ENCODE measurements at regions not wholly inside any gene's neighbourhood (a gene's known extent, or its start where the extent isn't known, plus 50 kb on each side); places are given as distances from the start of the nearest gene placed in this dataset.

DNA sequence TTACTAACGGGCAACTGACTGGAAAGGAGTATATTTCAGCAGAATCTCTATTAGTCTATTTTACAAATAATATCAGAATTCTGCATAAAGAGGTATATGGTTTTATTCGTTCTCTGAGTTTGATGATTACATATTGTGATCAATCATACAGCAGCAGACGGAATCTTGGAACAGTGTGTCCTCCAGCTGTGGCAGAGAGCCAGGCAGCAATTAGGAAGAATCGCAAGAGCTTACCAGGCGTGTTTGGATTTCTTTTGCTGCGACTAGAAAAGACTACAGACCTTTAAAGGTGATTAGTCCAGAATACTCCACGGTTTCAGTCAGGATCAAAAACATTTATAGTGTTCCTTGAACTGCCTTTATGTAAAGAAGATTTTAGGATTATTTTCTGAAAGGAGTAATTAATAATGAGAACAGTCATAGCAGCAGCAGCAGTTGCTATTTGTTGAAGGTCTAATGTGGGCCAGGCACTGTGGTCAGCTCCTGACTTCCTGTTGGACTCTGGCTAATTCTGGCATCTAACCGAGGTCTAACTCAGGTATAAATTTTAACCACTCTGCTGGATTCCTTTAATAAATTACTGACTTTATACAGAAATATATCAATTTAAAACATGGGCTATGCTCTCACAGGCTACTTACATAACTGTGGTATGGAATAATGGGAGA, 225.3 kb upstream of the CXorf66 start:
- TF ChIP-seq, protein P1, sequence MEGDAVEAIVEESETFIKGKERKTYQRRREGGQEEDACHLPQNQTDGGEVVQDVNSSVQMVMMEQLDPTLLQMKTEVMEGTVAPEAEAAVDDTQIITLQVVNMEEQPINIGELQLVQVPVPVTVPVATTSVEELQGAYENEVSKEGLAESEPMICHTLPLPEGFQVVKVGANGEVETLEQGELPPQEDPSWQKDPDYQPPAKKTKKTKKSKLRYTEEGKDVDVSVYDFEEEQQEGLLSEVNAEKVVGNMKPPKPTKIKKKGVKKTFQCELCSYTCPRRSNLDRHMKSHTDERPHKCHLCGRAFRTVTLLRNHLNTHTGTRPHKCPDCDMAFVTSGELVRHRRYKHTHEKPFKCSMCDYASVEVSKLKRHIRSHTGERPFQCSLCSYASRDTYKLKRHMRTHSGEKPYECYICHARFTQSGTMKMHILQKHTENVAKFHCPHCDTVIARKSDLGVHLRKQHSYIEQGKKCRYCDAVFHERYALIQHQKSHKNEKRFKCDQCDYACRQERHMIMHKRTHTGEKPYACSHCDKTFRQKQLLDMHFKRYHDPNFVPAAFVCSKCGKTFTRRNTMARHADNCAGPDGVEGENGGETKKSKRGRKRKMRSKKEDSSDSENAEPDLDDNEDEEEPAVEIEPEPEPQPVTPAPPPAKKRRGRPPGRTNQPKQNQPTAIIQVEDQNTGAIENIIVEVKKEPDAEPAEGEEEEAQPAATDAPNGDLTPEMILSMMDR (conservative IDR thresholded peaks at IDR 0.05; ENCODE audit: low read depth in 2 of 2) = no peak
- TF ChIP-seq POLR2AphosphoS5 (IDR thresholded peaks at IDR 0.05; ENCODE audit: low read depth) (no peak), EZH2 (IDR thresholded peaks at IDR 0.05; ENCODE audit: low read depth, unreplicated experiment) (no peak)

Data from GM23338 (cell line).